Gastroesophageal sphincter (tissue), 3 donors: ENCODE measurements at regions not wholly inside any gene's neighbourhood (a gene's known extent, or its start where the extent isn't known, plus 50 kb on each side); places are given as distances from the start of the nearest gene placed in this dataset.

ENCODE experiments used
- EP300 ChIP-seq: sonication (generic); formaldehyde crosslinking; IDR thresholded peaks from one replicate; pipeline ENCODE4 v1.6.1; 2017; ENCODE audit warnings: antibody characterized with exemption, mild to moderate bottlenecking
- POLR2A ChIP-seq, 2 donors: fragments of 450-650 bp; IDR thresholded peaks; one replicate each; pipeline ENCODE4 v1.6.1; 2017; ENCODE audit warnings: antibody characterized with exemption in 2 of 2, mild to moderate bottlenecking in 2 of 2, moderate library complexity in 1 of 2
- TF ChIP-seq, protein P1 (sequence below), 4 experiments: fragments of 200-600 bp in 2 of 4; fragments of 450-650 bp in 2 of 4; sonication (generic) in 1 of 4; IDR thresholded peaks; one replicate each; pipeline ENCODE4 v1.5.1; 2017 to 2019; ENCODE audit warnings: antibody characterized with exemption in 4 of 4, mild to moderate bottlenecking in 2 of 4, moderate library complexity in 2 of 4

DNA sequence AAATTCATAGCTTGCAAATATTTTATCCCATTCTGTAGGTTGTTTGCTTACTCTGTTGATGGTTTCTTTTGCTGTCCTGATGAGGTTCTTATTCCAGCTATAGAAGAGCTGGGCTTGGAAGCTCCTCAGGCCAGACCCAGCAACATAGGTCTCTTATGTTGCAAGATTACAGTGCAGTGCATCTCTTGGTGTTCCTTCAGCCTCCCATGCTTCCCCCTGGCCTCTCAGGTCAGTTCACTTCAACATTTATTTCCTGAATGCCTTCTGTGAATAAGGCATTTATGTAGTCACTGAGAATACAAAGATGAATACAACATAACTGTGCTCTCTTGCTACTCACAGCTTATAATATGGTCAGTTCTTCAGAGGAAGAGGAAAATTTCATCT lies 179.0 kb upstream of the SLC39A10 start:
- no peak for TF ChIP-seq POLR2A (IDR thresholded peaks at IDR 0.05)
- TF ChIP-seq, protein P1, sequence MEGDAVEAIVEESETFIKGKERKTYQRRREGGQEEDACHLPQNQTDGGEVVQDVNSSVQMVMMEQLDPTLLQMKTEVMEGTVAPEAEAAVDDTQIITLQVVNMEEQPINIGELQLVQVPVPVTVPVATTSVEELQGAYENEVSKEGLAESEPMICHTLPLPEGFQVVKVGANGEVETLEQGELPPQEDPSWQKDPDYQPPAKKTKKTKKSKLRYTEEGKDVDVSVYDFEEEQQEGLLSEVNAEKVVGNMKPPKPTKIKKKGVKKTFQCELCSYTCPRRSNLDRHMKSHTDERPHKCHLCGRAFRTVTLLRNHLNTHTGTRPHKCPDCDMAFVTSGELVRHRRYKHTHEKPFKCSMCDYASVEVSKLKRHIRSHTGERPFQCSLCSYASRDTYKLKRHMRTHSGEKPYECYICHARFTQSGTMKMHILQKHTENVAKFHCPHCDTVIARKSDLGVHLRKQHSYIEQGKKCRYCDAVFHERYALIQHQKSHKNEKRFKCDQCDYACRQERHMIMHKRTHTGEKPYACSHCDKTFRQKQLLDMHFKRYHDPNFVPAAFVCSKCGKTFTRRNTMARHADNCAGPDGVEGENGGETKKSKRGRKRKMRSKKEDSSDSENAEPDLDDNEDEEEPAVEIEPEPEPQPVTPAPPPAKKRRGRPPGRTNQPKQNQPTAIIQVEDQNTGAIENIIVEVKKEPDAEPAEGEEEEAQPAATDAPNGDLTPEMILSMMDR (IDR thresholded peaks at IDR 0.05), result no peak
- no peak for TF ChIP-seq EP300
